GM12891 (cell line): ENCODE measurements at regions not wholly inside any gene's neighbourhood (a gene's known extent, or its start where the extent isn't known, plus 50 kb on each side); places are given as distances from the start of the nearest gene placed in this dataset.
"Not testable (repeated sequence)": the region's sequence is repeated elsewhere in the genome, so short reads cannot be mapped to it uniquely, and the experiment has no call there.

ENCODE experiments used
- DNase-seq: peaks from one replicate; pipeline ENCODE4 v3.0.0; 2011; ENCODE audit warnings: low spot score; ENCODE audit not compliant: insufficient read length
- FAIRE-seq: peaks from 2 replicates; lab custom pipeline; 2011; peaks lifted over from hg19 to GRCh38; lab: Jason Lieb, UNC
- PAX5 ChIP-seq: IDR thresholded peaks from 2 replicates; pipeline ENCODE4 v1.6.1; 2011; ENCODE audit warnings: low read length, moderate library complexity, mild to moderate bottlenecking; ENCODE audit not compliant: insufficient read depth, severe bottlenecking
- POLR2A ChIP-seq: IDR thresholded peaks from 2 replicates; pipeline ENCODE4 v1.6.1; 2011; ENCODE audit warnings: low read depth, low read length, control low read depth
- POLR2AphosphoS5 ChIP-seq: IDR thresholded peaks from 2 replicates; pipeline ENCODE4 v1.6.1; 2011; ENCODE audit warnings: low read depth, low read length, control low read depth
- POU2F2 ChIP-seq: IDR thresholded peaks from 2 replicates; pipeline ENCODE4 v1.6.1; 2011; ENCODE audit warnings: low read depth, mild to moderate bottlenecking, control low read depth, low read length, moderate library complexity
- SPI1 ChIP-seq: IDR thresholded peaks from 2 replicates; pipeline ENCODE4 v1.6.1; 2011; ENCODE audit warnings: low read depth, low read length, control low read depth
- TAF1 ChIP-seq: IDR thresholded peaks from 2 replicates; pipeline ENCODE4 v1.6.1; 2011; ENCODE audit warnings: low read depth, low read length, control low read depth

GRCh38 chr13:23107665-23108064 is 73.1 kb upstream of the SGCG start:
- no peak for TF ChIP-seq TAF1
- TF ChIP-seq POLR2AphosphoS5 = no peak
- no peak for TF ChIP-seq POLR2A
- no peak for TF ChIP-seq POU2F2
- no peak for TF ChIP-seq PAX5
- TF ChIP-seq SPI1 = no peak
- FAIRE-seq = no peak
- no peak for DNase-seq

GRCh38 chr13:23119131-23119530 is 61.6 kb upstream of the SGCG start:
- TF ChIP-seq SPI1 = no peak
- TF ChIP-seq POLR2AphosphoS5 = no peak
- TF ChIP-seq POLR2A = no peak
- no peak for TF ChIP-seq PAX5
- TF ChIP-seq POU2F2 = no peak
- TF ChIP-seq TAF1 = no peak
- DNase-seq (no peak), FAIRE-seq (no peak)

GRCh38 chr13:23127540-23127939 is 53.2 kb upstream of the SGCG start:
- not testable (repeated sequence) for FAIRE-seq, DNase-seq

- FAIRE-seq = no peak
- no peak for TF ChIP-seq SPI1
- TF ChIP-seq POU2F2 = no peak
- TF ChIP-seq TAF1 = no peak
- no peak for DNase-seq
These were observed 51.4 kb upstream of the SGCG start for GRCh38 chr13:23129331-23129730.
